T follicular helper cell (primary cell): ENCODE measurements at regions not wholly inside any gene's neighbourhood (a gene's known extent, or its start where the extent isn't known, plus 50 kb on each side); places are given as distances from the start of the nearest gene placed in this dataset.
"Not testable (repeated sequence)": the region's sequence is repeated elsewhere in the genome, so short reads cannot be mapped to it uniquely, and the experiment has no call there.

ENCODE experiments used
- DNase-seq: peaks from one replicate; pipeline ENCODE4 v3.0.0-alpha.2; 2020; ENCODE audit warnings: low read depth

- no peak for DNase-seq
Observed at GRCh38 chr9:71364186-71364955, 242.9 kb upstream of the TRPM3 start.

GRCh38 chr9:71363286-71363961, 242.0 kb upstream of the TRPM3 start:
- DNase-seq, result no peak

DNA sequence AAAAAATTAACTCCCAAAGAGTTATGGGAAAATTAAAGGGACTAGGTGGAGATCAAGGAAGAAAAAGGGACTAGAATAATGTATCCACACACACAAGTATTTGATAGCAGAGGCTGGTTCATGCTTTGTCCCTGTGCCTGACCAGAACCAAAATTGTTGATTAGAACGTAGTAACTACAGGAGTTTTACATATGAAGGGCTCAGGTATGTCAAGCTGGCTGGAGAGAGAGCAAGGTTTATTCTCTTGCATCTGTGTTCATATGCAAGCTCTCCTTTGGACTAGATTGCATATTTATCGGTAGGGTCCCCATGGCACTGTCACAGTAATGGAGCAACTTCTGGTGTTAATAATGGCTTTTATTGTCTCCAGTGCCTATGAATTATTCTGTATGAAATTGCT, 239.9 kb upstream of the TRPM3 start:
- no peak for DNase-seq

DNA sequence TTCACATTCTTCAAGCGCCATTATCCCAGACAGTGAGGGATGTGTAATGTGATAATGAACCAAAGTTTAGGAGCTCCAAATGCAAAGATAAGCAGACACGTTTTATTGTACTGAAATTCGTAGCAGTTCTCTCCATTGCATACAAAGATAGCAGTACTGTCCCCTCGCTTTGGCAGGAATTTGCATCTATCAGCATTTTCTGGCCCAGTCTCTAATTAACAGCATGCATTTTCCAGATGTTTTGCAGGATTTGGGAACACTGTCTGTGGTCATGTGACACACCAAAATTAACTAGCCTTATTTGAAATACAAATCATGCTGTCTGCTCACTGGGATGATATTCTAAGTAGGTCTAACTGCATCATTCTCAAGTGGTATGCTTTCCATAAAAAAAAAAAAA, 235.9 kb upstream of the TRPM3 start:
- no peak for DNase-seq

- DNase-seq, result no peak
Observed at GRCh38 chr9:71355884-71356283, 234.5 kb upstream of the TRPM3 start.

GRCh38 chr9:71353720-71354119, 232.3 kb upstream of the TRPM3 start:
- no peak for DNase-seq

- no peak for DNase-seq
Observed at GRCh38 chr9:71352837-71353236, 231.4 kb upstream of the TRPM3 start.

GRCh38 chr9:71349218-71349617, 227.8 kb upstream of the TRPM3 start:
- no peak for DNase-seq

DNA sequence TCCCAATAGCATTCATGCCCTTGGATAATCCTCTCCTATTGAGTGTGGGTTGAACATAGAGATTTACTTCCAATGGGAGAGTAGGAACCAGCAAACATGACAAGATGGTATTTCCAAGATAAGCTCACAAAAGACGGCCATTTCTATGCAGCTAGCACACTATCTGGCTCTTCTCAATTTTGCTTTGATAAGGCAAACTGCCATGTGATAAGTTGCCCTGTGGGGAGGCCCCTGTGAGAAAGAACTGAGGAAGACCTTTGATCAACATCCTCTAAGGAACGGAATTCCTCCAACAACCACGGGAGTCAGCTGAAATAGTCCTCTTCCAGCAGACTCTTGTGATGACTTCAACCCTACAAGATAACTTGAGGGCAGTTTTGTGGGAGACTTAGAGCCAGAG, 211.9 kb upstream of the TRPM3 start:
- no peak for DNase-seq

GRCh38 chr9:71331603-71332002, 210.2 kb upstream of the TRPM3 start:
- DNase-seq, result no peak

GRCh38 chr9:71329873-71330272, 208.5 kb upstream of the TRPM3 start:
- DNase-seq, result no peak

DNA sequence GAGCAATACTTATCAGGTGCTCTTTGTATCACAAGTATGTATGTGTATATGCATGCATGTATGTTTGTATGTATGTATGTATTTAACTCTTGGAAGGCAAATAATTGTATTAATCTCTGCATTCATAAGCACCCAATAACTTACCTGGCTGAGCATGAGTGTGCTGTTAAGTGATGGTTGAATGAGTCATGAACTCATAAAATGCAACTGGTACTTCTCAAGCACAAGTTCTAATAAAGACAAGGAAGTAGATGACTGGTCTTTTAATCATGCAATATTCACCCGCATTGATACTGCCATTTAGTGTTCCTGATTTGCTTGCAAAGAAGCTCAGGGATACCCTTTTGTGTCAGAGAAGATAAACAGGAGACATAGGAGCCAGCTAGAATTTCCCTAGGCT, 204.9 kb upstream of the TRPM3 start:
- no peak for DNase-seq

GRCh38 chr9:71323357-71323756, 201.9 kb upstream of the TRPM3 start:
- no peak for DNase-seq

DNA sequence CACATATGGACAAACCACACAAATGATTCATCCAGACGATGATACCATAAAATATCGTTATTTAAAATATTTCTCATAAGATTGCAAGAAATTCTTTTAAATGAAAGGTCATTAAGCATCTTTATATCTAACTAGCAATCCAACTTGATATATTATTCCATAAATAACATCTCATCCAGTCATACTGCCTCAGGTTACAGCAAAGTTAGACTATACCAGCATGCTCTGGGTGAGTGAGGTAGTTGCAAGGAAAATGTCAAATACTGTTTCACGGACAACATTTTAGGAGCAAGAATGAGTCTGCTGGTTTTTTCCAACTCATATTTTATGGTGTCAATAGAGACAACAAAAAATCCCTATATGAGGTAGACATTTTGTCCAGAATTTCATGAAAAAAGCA, 200.9 kb upstream of the TRPM3 start:
- DNase-seq, result no peak

GRCh38 chr9:71308454-71308853, 187.0 kb upstream of the TRPM3 start:
- no peak for DNase-seq

DNA sequence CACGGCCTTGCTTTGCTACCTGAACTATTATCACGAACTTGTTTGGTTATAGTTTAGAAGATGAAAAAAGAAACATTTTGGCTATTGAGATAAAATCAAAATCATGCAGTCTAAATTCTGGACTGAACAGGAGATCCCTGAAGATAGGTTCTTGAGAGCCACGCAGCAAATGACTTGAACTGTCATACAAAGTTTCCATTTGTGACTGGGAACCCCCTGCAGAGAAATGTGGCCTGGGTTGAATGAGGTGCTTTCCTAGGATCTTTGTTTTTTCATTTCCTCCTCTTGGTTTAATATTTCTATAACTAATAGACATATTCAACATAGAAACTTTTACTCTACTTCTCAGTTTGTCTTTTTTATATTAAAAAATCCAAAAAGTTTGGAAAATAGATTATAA, 184.7 kb upstream of the TRPM3 start:
- DNase-seq, result no peak

- no peak for DNase-seq
Observed at GRCh38 chr9:71303351-71303750, 181.9 kb upstream of the TRPM3 start.

- no peak for DNase-seq
Observed at GRCh38 chr9:71302776-71303175, 181.4 kb upstream of the TRPM3 start.

- DNase-seq, result no peak
Observed at GRCh38 chr9:71295928-71296327, 174.5 kb upstream of the TRPM3 start.

- DNase-seq, result no peak
Observed at GRCh38 chr9:71286146-71286545, 164.7 kb upstream of the TRPM3 start.

DNA sequence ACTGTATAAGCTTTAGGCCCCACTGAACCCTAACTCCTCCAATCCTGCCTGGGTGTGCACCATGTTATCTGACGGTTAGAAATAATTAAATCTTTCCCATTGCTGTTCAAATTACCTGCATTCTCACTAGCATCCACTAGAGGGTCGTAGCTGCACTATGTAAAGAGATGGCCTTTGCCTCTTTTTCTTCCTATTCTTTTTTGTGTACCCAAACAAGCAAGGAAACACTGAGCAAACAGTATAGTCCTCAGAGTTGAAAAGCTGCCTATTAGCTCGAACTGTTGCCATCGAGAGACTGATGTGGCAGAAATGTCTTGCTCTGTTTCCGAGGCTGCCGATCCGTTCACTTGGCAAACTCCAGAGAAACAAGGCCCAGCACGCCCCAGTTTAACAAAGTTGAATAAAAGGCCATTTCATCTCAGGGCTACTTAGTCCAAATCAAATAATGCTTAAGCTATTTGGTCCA, 163.8 kb upstream of the TRPM3 start:
- DNase-seq, result no peak

DNA sequence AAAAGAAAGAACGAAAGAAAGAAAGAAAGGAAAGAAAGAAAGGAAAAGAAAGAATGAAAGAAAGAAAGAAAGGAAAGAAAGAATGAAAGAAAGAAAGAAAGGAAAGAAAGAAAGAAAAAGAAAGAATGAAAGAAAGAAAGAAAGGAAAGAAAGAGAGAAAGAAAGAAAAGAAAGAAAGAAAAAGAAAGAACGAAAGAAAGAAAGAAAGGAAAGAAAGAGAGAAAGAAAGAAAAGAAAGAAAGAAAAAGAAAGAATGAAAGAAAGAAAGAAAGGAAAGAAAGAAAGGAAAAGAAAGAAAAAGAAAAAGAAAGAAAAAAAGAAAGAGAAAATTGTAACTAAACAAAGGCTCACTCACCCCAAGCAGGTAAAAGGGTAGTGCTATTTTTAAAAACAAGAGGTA, 160.7 kb upstream of the TRPM3 start:
- DNase-seq, result not testable (repeated sequence)

DNA sequence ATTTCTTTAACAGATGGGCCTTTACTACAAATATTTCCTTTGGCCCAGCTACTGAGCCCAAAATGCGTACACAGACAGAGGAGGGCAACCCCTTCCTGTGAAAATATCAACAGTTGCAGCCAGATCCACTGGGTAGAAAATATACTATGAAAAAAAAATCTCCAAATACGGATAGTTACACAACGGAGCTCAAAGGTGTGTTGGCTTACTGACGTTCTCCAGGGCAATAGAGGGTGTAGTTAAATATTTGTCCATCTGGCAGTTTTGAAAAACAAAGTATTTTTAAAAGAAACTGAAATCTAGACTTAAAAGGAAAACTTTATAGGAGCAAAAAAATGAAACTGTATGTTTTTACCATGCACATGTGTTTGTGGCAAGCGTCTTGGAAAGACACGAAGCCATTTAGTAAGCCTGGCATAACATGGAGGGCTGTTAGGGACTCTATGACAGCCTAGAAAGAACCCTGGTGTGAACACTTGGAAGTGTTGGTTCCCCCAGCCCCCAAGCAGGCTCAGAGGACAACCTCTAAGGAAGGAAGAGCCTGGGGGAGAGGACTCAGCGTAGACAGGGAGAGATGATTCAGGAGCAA, 157.8 kb upstream of the TRPM3 start:
- DNase-seq, result no peak
